HG03060 (cell line): ENCODE measurements at regions not wholly inside any gene's neighbourhood (a gene's known extent, or its start where the extent isn't known, plus 50 kb on each side); places are given as distances from the start of the nearest gene placed in this dataset.

Experiments used
- ATAC-seq: cut with Tn5 transposase; IDR thresholded peaks from one replicate; pipeline ENCODE4 v1.9.1; 2021; ENCODE audit warnings: low read depth, moderate number of reproducible peaks; ENCODE audit not compliant: unreplicated experiment

GRCh38 chr3:182478369-182478768, 314.9 kb upstream of the ATP11B start:
- ATAC-seq: no peak

GRCh38 chr3:182479419-182480336, 313.6 kb upstream of the ATP11B start:
- no peak for ATAC-seq

- ATAC-seq: no peak
Observed at GRCh38 chr3:182482705-182483104, 310.6 kb upstream of the ATP11B start.

- ATAC-seq: no peak
Observed at GRCh38 chr3:182484682-182485081, 308.6 kb upstream of the ATP11B start.

GRCh38 chr3:182485301-182485700, 308.0 kb upstream of the ATP11B start:
- ATAC-seq: no peak

GRCh38 chr3:182486463-182486862, 306.8 kb upstream of the ATP11B start:
- ATAC-seq: no peak

GRCh38 chr3:182487143-182487542, 306.2 kb upstream of the ATP11B start:
- ATAC-seq: no peak

GRCh38 chr3:182487611-182488010, 305.7 kb upstream of the ATP11B start:
- no peak for ATAC-seq

GRCh38 chr3:182490596-182491491, 302.5 kb upstream of the ATP11B start:
- no peak for ATAC-seq

- no peak for ATAC-seq
Observed at GRCh38 chr3:182491577-182491976, 301.7 kb upstream of the ATP11B start.

- ATAC-seq: no peak
Observed at GRCh38 chr3:182492536-182492935, 300.8 kb upstream of the ATP11B start.

- ATAC-seq: no peak
Observed at GRCh38 chr3:182500289-182500688, 293.0 kb upstream of the ATP11B start.

- no peak for ATAC-seq
Observed at GRCh38 chr3:182501856-182502255, 291.4 kb upstream of the ATP11B start.

- ATAC-seq: no peak
Observed at GRCh38 chr3:182503401-182503800, 289.9 kb upstream of the ATP11B start.

GRCh38 chr3:182508919-182509711, 284.2 kb upstream of the ATP11B start:
- ATAC-seq: no peak

GRCh38 chr3:182509844-182510460, 283.4 kb upstream of the ATP11B start:
- no peak for ATAC-seq

- ATAC-seq: no peak
Observed at GRCh38 chr3:182514236-182514964, 278.9 kb upstream of the ATP11B start.

GRCh38 chr3:182516597-182517336, 276.5 kb upstream of the ATP11B start:
- no peak for ATAC-seq

GRCh38 chr3:182519569-182519968, 273.7 kb upstream of the ATP11B start:
- ATAC-seq: no peak
